GM18870 (cell line): ENCODE measurements at regions not wholly inside any gene's neighbourhood (a gene's known extent, or its start where the extent isn't known, plus 50 kb on each side); places are given as distances from the start of the nearest gene placed in this dataset.

Experiments used
- ATAC-seq: cut with Tn5 transposase; IDR thresholded peaks from one replicate; pipeline ENCODE4 v1.9.1; 2021; ENCODE audit warnings: moderate library complexity; ENCODE audit not compliant: unreplicated experiment

DNA sequence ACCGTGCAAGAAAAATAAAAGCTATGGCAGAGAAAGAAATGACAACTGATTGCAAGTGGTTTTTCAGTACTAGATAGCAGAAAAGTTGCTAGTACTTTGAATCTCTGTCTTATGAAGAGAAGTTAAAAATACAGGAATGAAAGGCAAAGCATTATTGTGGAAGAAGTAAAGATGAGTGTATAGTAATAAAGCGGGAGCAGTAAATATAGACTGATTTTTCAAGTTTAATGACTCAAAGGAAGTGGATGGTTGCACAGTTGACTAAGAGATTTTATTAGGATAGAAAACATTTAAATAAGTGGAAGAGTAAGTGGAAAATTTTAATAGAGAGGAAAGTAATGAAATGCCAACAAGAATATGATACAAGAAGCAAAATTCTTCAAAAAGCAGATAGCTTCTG lies 1076.1 kb upstream of the CADM2 start:
- no peak for ATAC-seq

- ATAC-seq = no peak
Observed at GRCh38 chr3:83890039-83890762, 1068.6 kb upstream of the CADM2 start.

DNA sequence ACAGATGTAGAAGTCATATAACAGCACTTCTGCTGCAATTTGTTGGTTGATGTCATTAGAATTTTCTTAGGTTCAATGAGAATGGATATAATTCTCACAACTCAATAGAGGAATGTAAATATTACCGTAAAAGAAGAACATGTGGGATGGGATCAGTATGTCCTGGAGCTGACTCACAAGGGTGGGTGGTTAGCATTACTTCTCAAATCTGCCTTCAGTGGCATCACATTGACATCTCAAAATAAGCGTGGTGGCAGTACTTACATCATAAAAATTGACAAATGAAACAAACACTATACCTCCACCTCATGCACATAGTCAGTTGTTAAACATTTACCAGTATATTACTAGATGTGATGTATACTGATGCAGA lies 1068.0 kb upstream of the CADM2 start:
- ATAC-seq = no peak

GRCh38 chr3:83894223-83894622 lies 1064.6 kb upstream of the CADM2 start:
- ATAC-seq = no peak

GRCh38 chr3:83895892-83896291 lies 1062.9 kb upstream of the CADM2 start:
- no peak for ATAC-seq

DNA sequence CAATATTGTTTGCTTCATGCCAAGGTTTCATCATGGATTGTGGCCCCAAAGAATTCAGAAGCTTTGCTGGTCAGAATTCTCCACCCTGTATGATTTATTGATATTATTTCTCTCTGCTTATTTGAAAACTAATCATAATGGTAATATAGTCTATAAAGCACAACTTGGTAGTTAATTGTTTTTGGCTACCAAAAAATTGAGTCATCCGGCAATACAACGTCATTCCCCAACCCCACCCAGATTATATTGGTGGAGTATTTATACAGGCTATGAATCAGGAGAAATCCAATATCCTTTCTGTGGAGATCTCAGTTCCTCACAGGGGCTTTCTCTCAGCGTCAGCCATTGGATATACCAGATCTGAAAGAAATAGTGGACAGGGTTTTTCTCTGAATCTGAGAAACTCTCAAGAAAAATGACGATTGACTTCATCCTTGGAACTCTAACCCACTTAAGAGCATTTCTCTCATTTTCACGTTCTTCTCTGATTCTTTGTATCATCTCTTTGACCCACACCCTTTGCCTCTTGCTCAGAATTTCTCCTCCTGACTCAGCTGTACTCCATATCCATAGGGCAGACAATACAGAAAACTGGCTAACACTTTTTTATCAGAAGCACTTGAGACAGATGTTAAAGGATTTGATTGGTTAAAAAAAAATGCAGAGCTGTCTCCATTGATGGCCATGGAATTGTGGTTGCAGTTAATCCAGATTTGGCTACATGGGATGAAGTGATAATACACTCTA lies 1055.8 kb upstream of the CADM2 start:
- ATAC-seq = no peak

DNA sequence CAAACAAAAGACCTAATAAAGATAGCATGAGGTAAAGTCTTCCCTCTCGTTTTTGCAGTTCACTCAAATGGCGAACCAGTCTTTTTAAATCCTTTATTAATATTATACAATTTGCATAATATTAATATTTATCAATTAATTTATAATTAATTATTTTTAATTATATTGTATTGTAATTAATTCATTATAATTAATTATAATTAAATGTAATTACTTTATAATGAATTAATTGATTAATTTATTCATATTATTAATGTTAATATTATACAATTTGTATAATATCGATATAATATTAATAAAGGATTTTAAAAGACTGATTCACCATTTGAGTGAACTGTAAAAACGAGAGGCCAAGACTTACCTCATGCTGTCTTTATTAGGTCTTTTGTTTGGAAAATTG lies 1045.4 kb upstream of the CADM2 start:
- no peak for ATAC-seq

GRCh38 chr3:83926291-83926690 lies 1032.5 kb upstream of the CADM2 start:
- ATAC-seq = no peak

GRCh38 chr3:83928391-83928790 lies 1030.4 kb upstream of the CADM2 start:
- no peak for ATAC-seq

GRCh38 chr3:83928903-83929302 lies 1029.9 kb upstream of the CADM2 start:
- no peak for ATAC-seq

DNA sequence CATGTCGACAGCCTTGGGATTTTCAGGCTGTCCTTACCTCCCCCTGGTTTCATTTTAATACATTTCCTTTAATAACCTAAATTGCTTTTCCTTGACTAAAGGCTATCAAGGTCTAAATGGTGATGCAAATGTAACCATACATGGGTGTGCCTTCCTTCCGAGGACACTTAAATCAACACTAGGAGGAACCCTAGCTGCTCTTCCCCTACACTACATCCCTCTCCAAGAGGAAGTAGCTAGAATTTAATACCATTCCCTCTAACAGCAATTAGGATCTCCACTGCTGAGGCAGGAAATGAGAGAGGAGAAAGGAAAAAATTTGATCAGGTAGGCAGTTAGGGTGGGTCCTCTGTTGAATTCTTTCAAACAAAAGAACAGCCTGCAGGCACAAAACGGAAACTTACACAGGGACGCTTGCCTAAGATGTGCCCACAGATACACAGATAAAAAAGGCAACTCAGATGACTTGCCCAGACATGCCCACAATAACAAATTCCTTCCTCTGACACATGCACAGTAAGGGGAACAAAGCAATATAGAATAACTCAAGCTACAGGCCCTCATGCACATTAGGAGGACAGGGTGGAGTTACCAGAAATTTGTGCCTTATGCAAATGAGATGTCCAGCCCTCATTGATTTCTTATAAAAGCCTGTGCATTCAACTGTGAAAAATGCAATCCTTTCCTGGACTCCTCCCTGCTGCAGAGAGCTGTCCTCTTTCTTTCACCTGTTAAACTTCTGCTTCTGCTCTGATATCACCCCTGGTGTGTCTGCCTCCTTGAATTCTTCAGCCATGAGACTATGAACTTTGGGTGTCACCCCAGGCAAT lies 1024.4 kb upstream of the CADM2 start:
- ATAC-seq = peak; percentile 47

- ATAC-seq = no peak
Observed at GRCh38 chr3:83938491-83938890, 1020.3 kb upstream of the CADM2 start.

GRCh38 chr3:83941990-83942745 lies 1016.6 kb upstream of the CADM2 start:
- no peak for ATAC-seq

- no peak for ATAC-seq
Observed at GRCh38 chr3:83946049-83946448, 1012.7 kb upstream of the CADM2 start.

DNA sequence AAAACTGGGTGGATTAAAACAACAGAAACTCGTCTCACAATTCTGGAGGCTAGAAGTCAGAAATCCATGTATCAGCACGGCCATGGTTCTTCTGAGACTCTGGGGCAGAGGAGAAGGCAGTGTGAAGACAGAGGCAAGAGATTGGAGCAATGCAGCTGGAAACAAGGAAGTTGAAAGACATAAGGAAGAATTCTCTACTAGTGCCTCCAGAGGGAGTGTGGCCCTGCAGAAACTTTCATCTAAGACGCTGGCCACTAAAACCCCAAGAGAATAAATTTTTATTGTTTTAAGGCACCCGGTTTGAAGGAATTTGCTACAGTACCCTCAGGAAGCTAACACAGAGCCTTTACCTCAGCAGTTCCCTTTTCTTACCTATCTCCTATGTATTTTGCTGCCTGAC lies 1012.2 kb upstream of the CADM2 start:
- no peak for ATAC-seq

GRCh38 chr3:83948771-83949170 lies 1010.0 kb upstream of the CADM2 start:
- ATAC-seq = no peak

GRCh38 chr3:83953417-83954089 lies 1005.2 kb upstream of the CADM2 start:
- no peak for ATAC-seq

GRCh38 chr3:83956431-83956830 lies 1002.4 kb upstream of the CADM2 start:
- ATAC-seq = no peak

GRCh38 chr3:83968356-83968755 lies 990.4 kb upstream of the CADM2 start:
- ATAC-seq = no peak

GRCh38 chr3:83971666-83972065 lies 987.1 kb upstream of the CADM2 start:
- no peak for ATAC-seq
